ENCODE measurements at regions not wholly inside any gene's neighbourhood (a gene's known extent, or its start where the extent isn't known, plus 50 kb on each side); places are given as distances from the start of the nearest gene placed in this dataset.
"Not testable (repeated sequence)": the region's sequence is repeated elsewhere in the genome, so short reads cannot be mapped to it uniquely, and the experiment has no call there.

GRCh38 chr4:154032914-154033313 is 244.0 kb upstream of the SFRP2 start:
- DNase-seq (ENCODE audit: low spot score), result no peak

DNA sequence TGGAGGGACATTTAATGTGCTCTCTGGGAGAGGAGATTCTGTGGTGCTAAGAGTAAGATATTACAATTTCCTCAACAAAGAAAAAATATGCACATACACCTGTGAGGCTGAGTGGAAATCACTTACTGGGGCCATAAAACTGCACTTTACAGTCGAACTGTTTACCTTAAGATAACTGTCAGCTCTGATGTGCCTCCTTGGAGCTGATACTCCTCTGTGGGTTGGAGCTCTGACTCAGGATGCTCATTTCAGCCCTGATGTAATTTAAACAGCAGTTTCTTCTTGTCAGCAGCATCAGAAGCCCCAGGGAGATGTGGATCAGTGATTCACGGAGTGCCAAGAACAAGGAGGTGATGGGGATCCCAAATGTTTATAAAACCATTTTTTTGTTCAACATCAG is 241.9 kb upstream of the SFRP2 start:
- DNase-seq (ENCODE audit: low spot score), result no peak

GRCh38 chr4:154030152-154030551 is 241.3 kb upstream of the SFRP2 start:
- no peak for DNase-seq (ENCODE audit: low spot score)

DNA sequence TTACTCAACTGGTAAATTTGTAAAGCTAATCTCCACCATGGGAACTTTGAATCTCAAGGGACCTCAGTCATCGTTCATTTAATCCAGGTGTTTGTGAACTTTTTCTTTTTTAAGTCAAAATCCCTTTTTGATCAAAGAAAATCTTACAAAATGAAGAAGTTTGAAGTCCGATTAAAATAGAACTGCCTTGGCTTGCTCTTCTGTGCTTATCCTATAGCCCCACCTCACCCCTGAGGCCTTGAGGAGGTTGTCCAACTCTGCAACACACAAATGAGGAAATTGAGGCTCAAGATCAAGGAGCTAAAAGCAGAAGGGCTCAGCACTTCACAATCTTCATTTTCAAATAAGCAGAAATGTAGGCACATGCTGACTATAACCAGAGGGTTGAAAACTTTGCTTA is 240.3 kb upstream of the SFRP2 start:
- DNase-seq (ENCODE audit: low spot score), result no peak

DNA sequence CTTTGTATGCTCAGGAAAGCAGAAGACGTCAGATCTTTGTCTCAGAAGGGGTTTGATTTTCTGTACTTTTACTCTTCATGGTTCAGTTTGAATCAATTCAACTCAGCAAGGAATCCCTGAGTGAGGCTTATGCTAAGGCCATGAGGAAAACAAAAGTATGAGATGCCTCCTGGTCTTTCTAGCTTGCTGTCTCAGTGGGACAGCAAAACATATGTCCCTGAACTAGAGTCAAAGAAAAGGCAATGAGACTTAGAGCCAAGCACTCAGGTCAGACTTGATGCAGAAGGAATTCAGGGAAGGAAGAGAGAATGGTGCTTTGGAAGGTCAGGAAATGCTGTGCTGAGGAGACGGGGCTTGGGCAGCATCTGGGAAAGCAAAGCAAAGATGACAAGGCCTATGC is 236.2 kb upstream of the SFRP2 start:
- DNase-seq (ENCODE audit: low spot score), result no peak

DNA sequence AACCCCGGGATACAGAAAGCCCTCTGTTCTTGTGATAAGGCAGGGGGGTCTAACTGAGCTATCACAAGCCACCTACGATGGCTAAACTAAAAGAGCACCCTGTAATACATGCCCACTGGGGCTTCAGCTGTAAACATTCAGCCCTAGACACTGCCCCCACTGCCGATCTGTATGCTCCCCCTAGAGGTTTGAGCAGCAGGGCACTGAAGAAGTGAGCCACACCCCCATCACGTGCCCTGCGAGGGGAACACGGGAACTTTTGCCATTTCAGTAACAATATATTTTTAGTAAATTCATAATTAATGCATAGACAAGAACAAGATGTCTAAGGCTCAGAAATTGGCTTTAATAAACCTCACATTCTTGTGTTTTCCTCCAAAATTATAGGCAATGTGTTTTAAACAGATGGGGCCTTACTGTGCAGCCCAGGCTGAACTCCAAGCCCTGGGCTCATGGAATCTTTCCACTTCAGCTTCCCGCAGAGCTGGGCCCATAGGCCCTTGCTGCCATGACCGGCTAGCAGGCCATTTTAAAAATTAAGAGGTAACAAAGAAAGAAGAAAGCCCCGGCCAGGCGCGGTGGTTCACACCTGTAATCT is 235.3 kb upstream of the SFRP2 start:
- DNase-seq (ENCODE audit: low spot score), result no peak

DNA sequence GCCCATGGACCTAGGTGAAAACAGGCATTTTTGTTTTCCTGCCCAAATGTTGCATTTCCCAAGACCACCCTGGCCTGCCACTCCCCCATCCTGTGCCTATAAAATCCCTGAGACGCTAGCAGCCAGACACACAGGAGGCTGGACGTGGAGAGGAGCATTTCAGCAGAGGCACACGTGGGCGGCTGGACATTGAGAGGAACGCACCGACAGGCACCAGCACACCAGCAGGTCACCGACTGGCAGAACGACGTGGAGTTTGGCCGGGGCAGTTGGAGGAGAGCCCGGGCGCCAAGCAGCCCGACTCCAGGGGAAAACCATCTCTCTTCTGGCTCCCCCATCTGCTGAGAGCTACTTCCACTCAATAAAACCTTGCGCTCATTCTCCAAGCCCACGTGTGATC is 234.8 kb upstream of the SFRP2 start:
- DNase-seq (ENCODE audit: low spot score), result not testable (repeated sequence)

- no peak for DNase-seq (ENCODE audit: low spot score)
Measured at GRCh38 chr4:154019811-154020210, 230.9 kb upstream of the SFRP2 start.

GRCh38 chr4:154018659-154019058 is 229.8 kb upstream of the SFRP2 start:
- DNase-seq (ENCODE audit: low spot score), result no peak

DNA sequence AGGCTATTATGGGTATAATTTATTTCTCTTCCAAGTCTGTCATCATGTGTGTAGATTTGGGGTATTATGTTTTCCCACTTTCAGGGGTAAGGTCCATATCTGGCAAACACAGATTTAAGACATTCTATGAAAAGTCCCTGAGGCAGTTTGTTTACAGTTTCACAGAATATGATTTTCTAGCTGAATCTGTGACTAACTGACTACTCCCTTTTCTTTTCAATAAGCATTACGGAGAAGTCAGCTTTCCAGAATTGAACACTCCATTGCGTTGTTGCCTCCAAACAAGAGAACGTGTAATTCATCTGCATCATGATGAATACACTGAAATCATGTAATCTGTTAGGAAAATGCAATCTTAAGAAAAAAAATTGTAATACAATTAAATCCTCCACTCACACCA is 226.7 kb upstream of the SFRP2 start:
- no peak for DNase-seq (ENCODE audit: low spot score)

- no peak for DNase-seq (ENCODE audit: low spot score)
Measured at GRCh38 chr4:154014407-154015321, 225.8 kb upstream of the SFRP2 start.

GRCh38 chr4:154013576-154013975 is 224.7 kb upstream of the SFRP2 start:
- DNase-seq (ENCODE audit: low spot score), result no peak

DNA sequence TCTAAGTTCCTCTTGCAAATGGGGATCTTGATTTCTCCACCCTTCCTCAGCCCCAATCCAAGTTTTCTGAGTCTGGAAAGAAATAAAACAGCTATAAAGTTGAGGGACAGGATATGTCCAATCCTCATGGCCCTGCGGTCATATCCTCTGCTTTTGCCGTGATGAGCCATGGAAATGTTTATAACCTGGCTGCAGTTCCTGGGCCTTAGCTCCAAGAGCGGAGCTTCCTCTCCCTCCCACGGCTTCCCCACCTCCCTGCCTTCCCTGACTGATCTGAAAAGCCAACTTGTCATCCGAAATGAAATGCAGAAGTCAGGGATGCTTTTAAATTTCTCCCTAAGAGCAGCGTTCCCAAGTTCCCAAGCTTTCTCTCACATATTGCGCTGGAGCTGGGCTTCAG is 221.5 kb upstream of the SFRP2 start:
- DNase-seq (ENCODE audit: low spot score), result no peak

- DNase-seq (ENCODE audit: low spot score), result no peak
Measured at GRCh38 chr4:154009788-154010187, 220.9 kb upstream of the SFRP2 start.

- DNase-seq (ENCODE audit: low spot score), result no peak
Measured at GRCh38 chr4:154009191-154009590, 220.3 kb upstream of the SFRP2 start.

GRCh38 chr4:154005171-154005520 is 216.3 kb upstream of the SFRP2 start:
- no peak for DNase-seq (ENCODE audit: low spot score)

GRCh38 chr4:154004507-154005170 is 215.8 kb upstream of the SFRP2 start:
- DNase-seq (ENCODE audit: low spot score), result peak; percentile 73

DNA sequence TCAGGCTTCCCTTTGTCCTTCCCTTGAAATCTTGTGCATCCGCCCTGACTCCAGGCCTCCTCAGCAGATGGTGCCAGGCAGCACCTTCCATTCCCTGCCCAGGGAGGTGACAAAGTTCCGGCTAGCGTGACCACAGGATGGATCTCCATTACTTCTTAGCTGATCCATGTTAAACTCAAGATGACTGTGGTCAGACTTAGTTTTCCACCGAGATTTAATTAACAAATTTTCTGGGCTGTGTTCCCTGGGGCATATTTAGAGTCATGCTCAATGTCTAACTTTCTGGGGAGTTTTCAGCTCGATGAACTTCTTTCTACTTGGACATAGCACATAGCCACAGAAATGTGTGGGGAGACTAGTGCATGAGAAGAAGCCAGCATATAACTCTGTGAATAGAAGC is 215.1 kb upstream of the SFRP2 start:
- no peak for DNase-seq (ENCODE audit: low spot score)

- no peak for DNase-seq (ENCODE audit: low spot score)
Measured at GRCh38 chr4:154003378-154003777, 214.5 kb upstream of the SFRP2 start.

GRCh38 chr4:154001193-154001592 is 212.3 kb upstream of the SFRP2 start:
- DNase-seq (ENCODE audit: low spot score), result no peak

DNA sequence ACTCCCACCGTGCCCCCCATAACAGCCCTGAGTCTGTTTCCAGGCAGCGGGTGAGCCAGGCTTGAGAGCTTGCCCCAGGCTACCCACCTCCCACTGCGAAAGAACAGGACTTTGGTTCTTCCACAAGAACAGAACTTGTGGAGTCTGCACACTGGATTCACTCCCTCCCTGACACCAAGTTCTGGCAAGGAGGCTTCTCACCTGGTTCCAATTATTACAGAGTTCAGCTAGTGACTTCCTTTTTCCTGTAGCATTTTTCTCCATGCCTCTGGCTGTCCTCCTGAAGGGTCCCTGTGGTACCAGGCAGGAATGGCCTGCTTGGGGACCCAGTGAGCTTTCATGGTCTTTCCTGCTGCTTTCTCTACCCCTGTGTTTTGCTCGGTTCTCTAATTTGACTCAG is 208.6 kb upstream of the SFRP2 start:
- DNase-seq (ENCODE audit: low spot score), result no peak

- no peak for DNase-seq (ENCODE audit: low spot score)
Measured at GRCh38 chr4:153989505-153989904, 200.6 kb upstream of the SFRP2 start.
